ENCODE measurements at regions not wholly inside any gene's neighbourhood (a gene's known extent, or its start where the extent isn't known, plus 50 kb on each side); places are given as distances from the start of the nearest gene placed in this dataset.

- DNase-seq, result no peak
Measured at GRCh38 chr10:44240584-44241205, 144.2 kb downstream of the CXCL12 start.

- DNase-seq, result no peak
Measured at GRCh38 chr10:44238212-44238611, 146.7 kb downstream of the CXCL12 start.

GRCh38 chr10:44237364-44238049 lies 147.4 kb downstream of the CXCL12 start:
- no peak for DNase-seq

- DNase-seq, result no peak
Measured at GRCh38 chr10:44235363-44235762, 149.5 kb downstream of the CXCL12 start.

DNA sequence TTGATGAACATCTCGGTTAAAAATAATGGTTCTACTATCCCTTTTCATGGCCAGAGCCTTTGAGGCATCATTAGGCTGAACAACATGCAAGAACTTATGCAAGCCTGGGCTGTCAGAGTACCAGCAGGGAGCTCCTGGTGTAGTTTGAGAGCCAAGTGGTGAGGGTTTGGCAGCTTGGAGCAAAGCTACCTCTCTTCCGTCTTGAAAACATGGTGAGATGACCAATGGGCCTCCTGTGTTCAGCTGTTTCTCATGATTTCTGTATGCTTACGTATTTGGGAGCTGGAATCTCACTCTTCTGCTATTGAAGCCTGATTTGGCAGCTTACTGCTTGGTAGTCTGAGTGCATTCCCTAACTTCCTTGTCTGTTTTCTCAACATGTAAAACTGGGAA lies 150.4 kb downstream of the CXCL12 start:
- DNase-seq, result no peak

- DNase-seq, result no peak
Measured at GRCh38 chr10:44233561-44234482, 151.1 kb downstream of the CXCL12 start.

DNA sequence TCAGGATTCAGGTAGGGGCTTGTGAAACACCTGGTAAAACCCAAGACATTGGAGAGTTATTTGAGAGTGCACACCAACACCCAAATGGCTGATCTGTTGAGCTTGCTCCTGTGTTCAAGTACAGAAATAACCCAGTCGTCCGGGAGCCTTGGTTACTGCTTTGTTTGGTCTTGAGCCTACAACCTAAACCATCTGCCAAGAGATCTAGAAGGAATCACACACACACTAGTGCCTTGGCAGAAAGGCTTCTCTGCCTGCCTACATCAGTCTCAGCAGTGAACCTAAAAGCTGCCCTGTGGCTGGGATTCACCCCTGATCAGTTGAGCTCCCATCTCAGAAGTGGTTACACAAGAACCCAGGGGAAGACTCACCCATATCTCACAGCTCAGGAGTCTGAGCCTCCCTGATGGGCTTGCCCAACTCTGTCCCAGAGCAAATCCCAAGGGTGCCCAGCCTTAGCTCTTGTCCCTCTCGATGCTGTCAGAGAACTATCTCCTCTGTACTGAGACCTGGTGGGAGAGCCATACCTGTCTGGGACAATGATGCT lies 167.6 kb downstream of the CXCL12 start:
- DNase-seq, result no peak

DNA sequence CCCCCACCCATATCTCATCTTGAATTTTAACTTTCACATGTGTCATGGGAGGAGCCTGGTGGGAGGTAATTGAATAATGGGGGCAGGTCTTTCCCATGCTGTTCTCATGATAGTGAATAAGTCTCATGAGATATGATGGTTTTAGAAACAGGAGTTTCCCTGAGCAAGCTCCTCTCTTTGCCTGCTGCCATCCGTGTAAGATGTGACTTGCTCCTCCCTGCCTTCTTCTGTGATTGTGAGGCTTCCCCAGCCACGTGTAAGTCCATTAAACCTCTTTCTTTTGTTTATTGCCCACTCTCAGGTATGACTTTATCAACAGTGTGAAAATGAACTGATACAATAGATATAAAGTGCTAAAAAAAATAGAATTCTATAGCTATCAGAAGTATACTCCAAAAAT lies 168.8 kb downstream of the CXCL12 start:
- DNase-seq, result no peak

DNA sequence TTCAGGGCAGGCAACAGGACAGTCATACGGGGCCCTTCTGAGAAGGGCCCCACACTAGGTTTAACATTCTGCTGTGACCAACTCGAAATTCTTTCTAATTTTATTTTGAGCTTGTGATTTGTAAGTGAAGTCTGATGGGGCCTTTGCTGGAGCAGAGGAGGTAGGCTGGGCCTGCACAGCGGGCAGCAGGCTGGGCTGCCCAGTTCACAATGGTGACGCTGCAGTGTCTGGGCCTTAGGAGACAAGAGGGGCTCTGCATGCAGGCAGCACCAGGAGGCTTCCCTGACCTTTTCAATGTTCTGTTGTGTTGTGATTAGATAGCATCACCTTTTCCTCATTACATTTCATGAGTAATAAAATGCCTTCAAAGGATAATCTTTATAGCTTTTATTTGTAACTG lies 175.1 kb downstream of the CXCL12 start:
- no peak for DNase-seq

GRCh38 chr10:44207160-44207559 lies 177.7 kb downstream of the CXCL12 start:
- DNase-seq, result no peak

- DNase-seq, result no peak
Measured at GRCh38 chr10:44206127-44206818, 178.6 kb downstream of the CXCL12 start.

- no peak for DNase-seq
Measured at GRCh38 chr10:44205067-44205466, 179.8 kb downstream of the CXCL12 start.

GRCh38 chr10:44203535-44203934 lies 181.4 kb downstream of the CXCL12 start:
- no peak for DNase-seq

DNA sequence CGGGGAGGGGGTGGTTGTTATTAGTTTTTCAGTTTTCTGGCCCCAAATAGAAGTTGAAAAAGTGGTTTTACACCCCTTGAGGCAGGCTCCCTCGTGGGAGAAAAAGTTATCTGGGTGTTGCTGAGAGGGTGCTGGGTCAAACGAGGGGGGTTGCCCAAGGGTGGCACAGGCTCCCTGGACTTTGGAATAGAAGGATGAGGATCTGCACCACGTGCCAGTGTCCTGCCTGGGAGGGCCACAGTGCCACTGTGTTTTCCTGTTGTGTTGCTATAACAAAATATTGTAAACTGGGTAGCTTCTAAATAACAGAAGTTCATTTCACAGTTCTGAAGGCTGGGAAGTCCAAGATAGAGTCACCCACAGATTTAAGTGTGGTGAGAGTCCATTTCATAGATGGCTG lies 181.9 kb downstream of the CXCL12 start:
- DNase-seq, result no peak

DNA sequence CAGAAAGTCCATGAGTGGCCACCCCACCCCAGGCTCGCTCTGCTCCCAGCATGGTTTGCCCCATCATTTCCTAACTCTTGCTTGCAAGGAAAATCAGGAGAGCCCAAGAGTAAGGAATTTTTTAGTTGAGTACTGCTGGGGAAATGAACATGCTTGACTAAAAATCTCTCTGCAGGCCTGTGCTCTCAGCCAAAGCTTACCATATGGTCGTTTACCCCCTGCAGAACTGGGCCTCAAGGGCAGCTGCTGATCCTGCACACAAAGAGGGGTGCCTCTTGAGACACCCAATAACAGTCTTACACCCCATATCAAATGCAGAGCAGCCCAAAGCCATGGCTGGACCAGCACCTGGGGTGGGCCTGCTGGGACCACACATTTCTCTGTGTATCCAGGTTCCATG lies 183.2 kb downstream of the CXCL12 start:
- DNase-seq, result no peak

DNA sequence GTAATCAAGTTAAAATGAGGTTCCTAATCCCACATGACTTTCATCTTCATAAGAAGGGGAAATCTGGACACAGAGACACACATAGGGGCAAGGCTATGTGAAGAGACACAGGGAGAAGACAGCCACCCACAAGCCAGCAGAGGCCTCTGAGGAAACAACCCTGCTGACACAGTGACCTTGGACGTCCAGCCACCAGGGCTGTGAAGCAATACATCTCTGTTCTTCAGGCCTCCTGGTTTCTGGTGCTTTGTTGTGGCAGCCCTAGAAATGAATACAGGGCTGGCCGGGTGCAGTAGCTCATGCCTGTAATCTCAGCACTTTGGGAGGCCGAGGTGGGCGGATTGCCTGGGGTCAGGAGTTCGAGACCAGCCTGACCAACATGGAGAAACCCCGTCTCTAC lies 183.9 kb downstream of the CXCL12 start:
- DNase-seq, result no peak

GRCh38 chr10:44199991-44200655 lies 184.8 kb downstream of the CXCL12 start:
- DNase-seq, result no peak

DNA sequence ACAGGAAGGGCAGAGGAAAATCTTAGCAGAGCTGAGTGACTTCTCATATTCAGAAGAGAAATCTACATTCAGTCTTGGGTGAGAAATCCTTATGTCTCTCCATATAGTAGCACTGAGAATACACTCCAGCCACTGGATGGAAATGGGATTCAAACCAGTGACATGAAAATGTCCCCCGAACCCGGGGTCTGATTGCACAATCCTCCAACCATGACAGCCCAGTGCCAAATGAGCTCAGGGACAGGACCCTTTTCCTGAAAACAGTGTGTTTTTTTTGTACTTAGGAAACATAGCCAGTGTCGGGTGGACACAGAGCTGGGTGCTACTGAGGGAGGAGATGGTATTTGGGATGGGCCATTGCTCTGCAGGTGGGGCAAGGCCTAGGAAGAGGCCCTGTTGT lies 185.6 kb downstream of the CXCL12 start:
- no peak for DNase-seq

GRCh38 chr10:44198780-44199097 lies 186.2 kb downstream of the CXCL12 start:
- DNase-seq, result no peak

DNA sequence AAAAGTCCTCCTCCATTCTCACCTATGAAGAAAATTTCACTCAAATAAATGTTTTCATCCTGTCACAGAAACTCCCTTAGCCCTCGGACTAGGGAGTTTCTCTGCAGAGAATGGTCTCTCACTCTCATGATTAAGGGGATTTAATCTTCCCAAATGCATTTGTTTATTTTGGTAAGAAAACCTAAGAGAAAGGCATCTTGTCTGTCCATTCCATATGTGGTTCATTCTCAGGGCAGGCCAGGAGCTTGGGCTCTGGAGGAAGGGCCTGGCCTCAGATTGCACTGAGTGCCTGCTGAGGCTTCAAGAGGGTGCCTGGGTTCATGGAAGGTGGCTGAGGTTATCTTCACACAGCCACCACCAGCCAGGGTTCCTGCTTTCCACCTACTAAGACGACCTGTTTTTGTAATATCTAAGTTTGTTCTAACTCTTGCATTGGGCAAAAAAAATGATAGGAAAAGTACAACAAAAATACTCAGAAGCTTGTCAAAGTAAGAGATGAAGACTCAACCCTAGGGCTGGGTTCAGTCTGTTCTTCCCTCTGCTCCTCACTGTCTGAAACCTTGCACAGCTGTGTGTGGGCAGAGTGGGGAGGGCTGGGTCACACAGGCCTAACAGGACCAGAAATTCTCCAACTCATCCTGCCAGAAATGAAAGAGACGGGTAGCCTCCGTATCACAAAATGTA lies 186.7 kb downstream of the CXCL12 start:
- DNase-seq, result no peak

GRCh38 chr10:44197646-44198045 lies 187.3 kb downstream of the CXCL12 start:
- no peak for DNase-seq

DNA sequence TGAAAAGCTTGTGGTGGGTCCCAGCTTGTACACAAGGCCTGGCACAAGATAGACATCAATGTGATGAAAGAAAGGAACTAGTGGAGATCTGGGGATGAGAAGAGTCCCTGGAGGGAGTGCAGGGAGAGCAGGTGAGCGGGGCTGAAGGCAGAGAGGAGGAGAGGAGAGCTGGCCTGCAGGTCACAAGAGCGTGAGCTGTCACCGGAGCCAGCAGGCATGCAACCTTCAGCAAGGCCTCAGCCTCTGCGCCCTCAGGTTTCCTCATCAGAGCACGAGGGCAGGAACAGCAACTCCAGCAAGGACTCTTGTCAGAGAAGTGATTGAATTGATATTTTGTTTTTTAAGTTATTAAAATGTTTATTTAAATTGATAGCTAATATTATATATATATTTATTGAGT lies 188.6 kb downstream of the CXCL12 start:
- DNase-seq, result no peak

All from T-helper 2 cell (primary cell).